Heart left ventricle (tissue), 16 donors: ENCODE measurements at regions not wholly inside any gene's neighbourhood (a gene's known extent, or its start where the extent isn't known, plus 50 kb on each side); places are given as distances from the start of the nearest gene placed in this dataset.

Source experiments
- ATAC-seq, 4 donors: fragments of 200-7000 bp; cut with Tn5 transposase; one replicate each; pipeline ENCODE4 v1.9.1; 2020 to 2022; ENCODE audit warnings: moderate library complexity in 4 of 4, mild to moderate bottlenecking in 3 of 4, moderate number of reproducible peaks in 1 of 4
- DNase-seq, 5 donors: peaks; one replicate each; pipeline ENCODE4 v3.0.0-alpha.2; 2020
- H3K27ac ChIP-seq, 12 donors: fragments of 200-600 bp; sonication (generic) in 4 of 12; one replicate each; pipeline versions ENCODE4 v1.5.0 to v1.8.0; 2016 to 2022; ENCODE audit warnings: mild to moderate bottlenecking in 2 of 12
- H3K27me3 ChIP-seq, 9 donors: fragments of 200-600 bp; sonication (generic) in 2 of 9; one replicate each; pipeline versions ENCODE4 v1.5.1 to v1.8.0; 2016 to 2022; ENCODE audit warnings: mild to moderate bottlenecking in 3 of 9
- H3K36me3 ChIP-seq, 9 donors: fragments of 200-600 bp; sonication (generic) in 2 of 9; one replicate each; pipeline versions ENCODE4 v1.5.0 to v1.8.0; 2018 to 2022; ENCODE audit warnings: mild to moderate bottlenecking in 2 of 9
- H3K4me1 ChIP-seq, 12 donors: fragments of 200-600 bp; sonication (generic) in 4 of 12; one replicate each; pipeline versions ENCODE4 v1.5.0 to v1.8.0; 2016 to 2022; ENCODE audit warnings: mild to moderate bottlenecking in 3 of 12
- H3K4me3 ChIP-seq, 12 donors: fragments of 200-600 bp; sonication (generic) in 4 of 12; one replicate each; pipeline versions ENCODE4 v1.5.0 to v1.8.0; 2017 to 2022; ENCODE audit warnings: mild to moderate bottlenecking in 9 of 12, moderate library complexity in 4 of 12
- H3K9me3 ChIP-seq, 12 donors: fragments of 200-600 bp; sonication (generic) in 4 of 12; one replicate each; pipeline versions ENCODE4 v1.5.0 to v1.8.0; 2016 to 2022; ENCODE audit warnings: mild to moderate bottlenecking in 1 of 12
- POLR2A ChIP-seq, 2 donors: fragments of 450-650 bp; IDR thresholded peaks; one replicate each; pipeline ENCODE4 v1.6.1; 2017; ENCODE audit warnings: antibody characterized with exemption in 2 of 2, mild to moderate bottlenecking in 2 of 2, moderate library complexity in 2 of 2
- WGBS, 4 donors: extraction: QIAGEN DNeasy Blood & Tissue Kit in 2 of 4; methylation state at CpG; one replicate each; pipeline versions ENCODE4 v1.1.5 to v1.1.7; 2013 to 2018; 5-methylcytosine and 5-hydroxymethylcytosine counted together
- intact Hi-C, 10 donors: fragments of 100-400 bp; cut with DNase I; formaldehyde crosslinking; loops; one replicate each; pipeline versions ENCODE4 v1.11.1 to v1.14.2; 2022
- TF ChIP-seq, protein P1 (sequence below), 12 donors: fragments of 200-600 bp; sonication (generic) in 4 of 12; IDR thresholded peaks; one replicate each; pipeline versions ENCODE4 v1.5.0 to v1.8.0; 2018 to 2022; ENCODE audit warnings: antibody characterized with exemption in 12 of 12, mild to moderate bottlenecking in 5 of 12
- donor health status: ischemic (EF 13 %, LVEDD 7.1; RV severe dilation, severe dysfunction).
- donor health status: healthy with polysubstance abuse.
- donor health status: DM: no; HTN: yes; CAD: no.
- donor health status: DM: no; HTN: no; CAD: no.
- donor health status: ischemic (EF 25% LVEDD 6.9; RV normal size, moderate dysfunction).
- donor health status: ischemic (EF 25% LVEDD 5.7; RV mildly dilated, moderate dysfunction).
- donor health status: healthy.
- donor health status: DM: yes; HTN: yes; CAD: no.
- donor health status: ischemic (EF 35%, LVEDD 5.7; RV mildly dilated, moderate dysfunction).
- donor health status: nonischemic (EF 11% LVEDD 7.7; RV severe dilation, severe dysfunction).
- donor health status: DM: yes; HTN: yes; CAD: no.
- donor health status: PGD.
- donor health status: ischemic (EF 29% LVEDD 5.4; RV normal size, mild dysfunction).
- donor health status: nonischemic (EF 23%, LVEDD 6.1; RV moderate dilation, normal function).

DNA sequence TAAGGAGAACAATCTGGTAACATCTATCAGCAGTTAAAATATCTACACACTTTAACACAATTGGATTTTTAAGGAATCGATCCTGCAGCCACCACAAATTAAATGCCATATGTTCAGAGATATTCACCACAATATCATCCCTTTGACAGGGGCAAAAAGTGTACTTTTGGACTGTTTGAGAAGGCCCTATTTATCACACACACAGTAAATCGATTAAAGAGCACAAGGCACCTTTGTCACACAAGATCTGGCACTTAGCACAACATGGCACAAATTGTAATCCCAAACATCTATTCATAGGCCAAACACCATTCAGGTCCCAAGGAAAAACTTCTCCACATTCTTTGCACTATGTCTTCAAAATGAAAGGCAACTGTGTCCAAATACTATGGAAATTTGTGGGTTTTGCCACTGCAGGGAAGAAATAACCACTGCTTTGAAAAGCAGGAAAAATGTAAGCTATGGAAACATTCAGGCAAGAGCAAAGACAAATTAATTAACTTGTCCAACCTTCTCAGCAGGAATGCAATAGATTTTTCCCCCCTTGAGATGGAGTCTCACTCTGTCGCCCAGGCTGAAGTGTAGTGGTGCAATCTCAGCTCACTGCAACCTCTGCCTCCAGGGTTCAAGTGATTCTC, 282.5 kb upstream of the TMPO start:
- intact Hi-C loops: no loop called here
- peaks cover 0 to 7% (median 0%) of the 10 kb centered on the region in 12 donors for H3K9me3 ChIP-seq
- TF ChIP-seq, protein P1, sequence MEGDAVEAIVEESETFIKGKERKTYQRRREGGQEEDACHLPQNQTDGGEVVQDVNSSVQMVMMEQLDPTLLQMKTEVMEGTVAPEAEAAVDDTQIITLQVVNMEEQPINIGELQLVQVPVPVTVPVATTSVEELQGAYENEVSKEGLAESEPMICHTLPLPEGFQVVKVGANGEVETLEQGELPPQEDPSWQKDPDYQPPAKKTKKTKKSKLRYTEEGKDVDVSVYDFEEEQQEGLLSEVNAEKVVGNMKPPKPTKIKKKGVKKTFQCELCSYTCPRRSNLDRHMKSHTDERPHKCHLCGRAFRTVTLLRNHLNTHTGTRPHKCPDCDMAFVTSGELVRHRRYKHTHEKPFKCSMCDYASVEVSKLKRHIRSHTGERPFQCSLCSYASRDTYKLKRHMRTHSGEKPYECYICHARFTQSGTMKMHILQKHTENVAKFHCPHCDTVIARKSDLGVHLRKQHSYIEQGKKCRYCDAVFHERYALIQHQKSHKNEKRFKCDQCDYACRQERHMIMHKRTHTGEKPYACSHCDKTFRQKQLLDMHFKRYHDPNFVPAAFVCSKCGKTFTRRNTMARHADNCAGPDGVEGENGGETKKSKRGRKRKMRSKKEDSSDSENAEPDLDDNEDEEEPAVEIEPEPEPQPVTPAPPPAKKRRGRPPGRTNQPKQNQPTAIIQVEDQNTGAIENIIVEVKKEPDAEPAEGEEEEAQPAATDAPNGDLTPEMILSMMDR (IDR thresholded peaks at IDR 0.05): no peak
- no peak for TF ChIP-seq POLR2A (IDR thresholded peaks at IDR 0.05)
- H3K36me3 ChIP-seq: no peaks in the 10 kb centered on the region
- H3K4me3 ChIP-seq: no peak overlapping the region
- H3K27ac ChIP-seq: no peak overlapping the region
- WGBS, 4 donors: 80 to 86% (median 83%) methylated on average over 3 of the region's 3 CpGs
- no peaks in the 10 kb centered on the region for H3K27me3 ChIP-seq
- DNase-seq (no peak), ATAC-seq (no peak)
- no peaks in the 10 kb centered on the region for H3K4me1 ChIP-seq

- H3K27ac ChIP-seq: no peak overlapping the region
These were observed 280.1 kb upstream of the TMPO start for GRCh38 chr12:98235301-98235700.

GRCh38 chr12:98238515-98239130, 276.8 kb upstream of the TMPO start:
- intact Hi-C loops: no loop called here
- peak in 2 of 4 donors; percentile 66 to 85 for ATAC-seq
- no peaks in the 10 kb centered on the region for H3K4me1 ChIP-seq
- no peak overlapping the region for H3K4me3 ChIP-seq
- 58 to 73% (median 66%) methylated on average over 4 of the region's 4 CpGs for WGBS, 4 donors
- no peak for DNase-seq
- H3K27me3 ChIP-seq: no peaks in the 10 kb centered on the region
- H3K36me3 ChIP-seq: no peaks in the 10 kb centered on the region
- peaks cover 0 to 12% (median 0%) of the 10 kb centered on the region in 12 donors for H3K9me3 ChIP-seq
- H3K27ac ChIP-seq: no peak overlapping the region
- no peak for TF ChIP-seq POLR2A (IDR thresholded peaks at IDR 0.05)
- TF ChIP-seq, protein P1 (IDR thresholded peaks at IDR 0.05): no peak

More at GRCh38 chr12:98235301-98235700, 280.1 kb upstream of the TMPO start:
- intact Hi-C loops: no loop called here
- H3K4me1 ChIP-seq: no peaks in the 10 kb centered on the region
- 90 to 97% (median 94%) methylated on average over 2 of the region's 2 CpGs for WGBS, 4 donors
- TF ChIP-seq POLR2A (IDR thresholded peaks at IDR 0.05): no peak
- TF ChIP-seq, protein P1 (IDR thresholded peaks at IDR 0.05): no peak
- peaks cover 0 to 7% (median 0%) of the 10 kb centered on the region in 12 donors for H3K9me3 ChIP-seq
- no peaks in the 10 kb centered on the region for H3K27me3 ChIP-seq
- DNase-seq: no peak
- no peak overlapping the region for H3K4me3 ChIP-seq
- no peaks in the 10 kb centered on the region for H3K36me3 ChIP-seq
- no peak for ATAC-seq

DNA sequence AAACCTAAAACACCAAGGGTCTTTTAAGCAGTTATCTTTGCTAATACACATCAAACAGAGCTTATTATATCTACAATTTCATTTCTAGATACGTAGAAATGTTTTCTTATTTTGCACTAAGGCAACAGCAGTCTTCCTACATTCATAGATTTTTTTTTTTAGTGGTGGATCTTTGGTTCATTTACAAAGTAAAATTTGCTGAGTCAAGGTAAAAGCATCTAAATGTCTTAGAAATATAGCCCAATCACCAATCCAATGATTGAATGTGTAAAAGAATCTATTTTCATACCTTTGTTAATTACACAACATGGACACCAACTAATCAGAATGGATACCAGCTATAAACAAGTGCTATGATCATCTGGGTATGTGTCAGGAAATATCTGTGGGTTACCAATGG, 272.2 kb upstream of the TMPO start:
- no peaks in the 10 kb centered on the region for H3K36me3 ChIP-seq
- DNase-seq (no peak), ATAC-seq (no peak)
- H3K4me3 ChIP-seq: no peak overlapping the region
- H3K9me3 ChIP-seq: peaks cover 0 to 6% (median 0%) of the 10 kb centered on the region in 12 donors
- H3K27ac ChIP-seq: no peak overlapping the region
- intact Hi-C loops: no loop called here
- H3K4me1 ChIP-seq: no peaks in the 10 kb centered on the region
- TF ChIP-seq, protein P1 (IDR thresholded peaks at IDR 0.05): no peak
- TF ChIP-seq POLR2A (IDR thresholded peaks at IDR 0.05): no peak
- H3K27me3 ChIP-seq: no peaks in the 10 kb centered on the region
- WGBS, 4 donors: 77 to 84% (median 80%) methylated on average over 1 of the region's 1 CpG
